ENCODE measurements at regions not wholly inside any gene's neighbourhood (a gene's known extent, or its start where the extent isn't known, plus 50 kb on each side); places are given as distances from the start of the nearest gene placed in this dataset.

GRCh38 chr1:95614197-95614596 lies 380.2 kb downstream of the RWDD3 start:
- Mint-ChIP-seq H3K4me3 (ENCODE audit: unreplicated experiment) (no peak overlapping the region), H3K9me3 (ENCODE audit: unreplicated experiment) (no peaks in the 10 kb centered on the region), H3K36me3 (ENCODE audit: low read depth, unreplicated experiment) (no peaks in the 10 kb centered on the region), H3K27me3 (ENCODE audit: low read depth, unreplicated experiment) (no peaks in the 10 kb centered on the region), H3K4me1 (ENCODE audit: low read depth, unreplicated experiment) (no peaks in the 10 kb centered on the region), H3K27ac (ENCODE audit: unreplicated experiment) (no peak overlapping the region)
- no peaks in the 10 kb centered on the region for H4K20me1 ChIP-seq (ENCODE audit: insufficient read depth, low read length)
- FAIRE-seq (no peak), DNase-seq (ENCODE audit: low read depth) (no peak)
- no peak for TF ChIP-seq CTCF (IDR thresholded peaks at IDR 0.05; ENCODE audit: insufficient read depth, low read depth, low read length)
- no peak for TF ChIP-seq EZH2 (IDR thresholded peaks at IDR 0.05; ENCODE audit: insufficient read depth, low read length)
- H3K27ac ChIP-seq (ENCODE audit: low read depth, low read length), result no peak overlapping the region
- H3K4me2 ChIP-seq (ENCODE audit: low read length), result no peak overlapping the region
- H3K79me2 ChIP-seq (ENCODE audit: insufficient read depth, low read length), result no peaks in the 10 kb centered on the region
- H2AFZ ChIP-seq (ENCODE audit: low read depth, low read length), result no peak overlapping the region
- H3K9ac ChIP-seq (ENCODE audit: low read length), result no peak overlapping the region
- no peaks in the 10 kb centered on the region for H3K27me3 ChIP-seq (ENCODE audit: insufficient read depth, low read length)
- H3K4me1 ChIP-seq (ENCODE audit: insufficient read depth, low read length), result no peaks in the 10 kb centered on the region
- no peaks in the 10 kb centered on the region for H3K9me3 ChIP-seq (ENCODE audit: insufficient read depth, low read depth, low read length)
- H3K4me3 ChIP-seq (ENCODE audit: insufficient read depth, low read depth, low read length), result no peak overlapping the region
- H3K36me3 ChIP-seq (ENCODE audit: insufficient read depth, low read length), result no peaks in the 10 kb centered on the region

- Mint-ChIP-seq H3K4me1 (ENCODE audit: low read depth, unreplicated experiment) (no peaks in the 10 kb centered on the region), H3K27me3 (ENCODE audit: low read depth, unreplicated experiment) (no peaks in the 10 kb centered on the region), H3K4me3 (ENCODE audit: unreplicated experiment) (no peak overlapping the region), H3K27ac (ENCODE audit: unreplicated experiment) (no peak overlapping the region), H3K36me3 (ENCODE audit: low read depth, unreplicated experiment) (no peaks in the 10 kb centered on the region), H3K9me3 (ENCODE audit: unreplicated experiment) (no peaks in the 10 kb centered on the region)
- H3K9me3 ChIP-seq (ENCODE audit: insufficient read depth, low read depth, low read length), result no peaks in the 10 kb centered on the region
- no peak for FAIRE-seq
- H3K4me2 ChIP-seq (ENCODE audit: low read length), result no peak overlapping the region
- no peaks in the 10 kb centered on the region for H3K27me3 ChIP-seq (ENCODE audit: insufficient read depth, low read length)
- H3K4me3 ChIP-seq (ENCODE audit: insufficient read depth, low read depth, low read length), result no peak overlapping the region
- H3K4me1 ChIP-seq (ENCODE audit: insufficient read depth, low read length), result no peaks in the 10 kb centered on the region
- no peak for DNase-seq (ENCODE audit: low read depth)
- no peak overlapping the region for H3K9ac ChIP-seq (ENCODE audit: low read length)
- no peak overlapping the region for H3K27ac ChIP-seq (ENCODE audit: low read depth, low read length)
- no peaks in the 10 kb centered on the region for H3K79me2 ChIP-seq (ENCODE audit: insufficient read depth, low read length)
- TF ChIP-seq CTCF (IDR thresholded peaks at IDR 0.05; ENCODE audit: insufficient read depth, low read depth, low read length), result no peak
- no peaks in the 10 kb centered on the region for H3K36me3 ChIP-seq (ENCODE audit: insufficient read depth, low read length)
- H4K20me1 ChIP-seq (ENCODE audit: insufficient read depth, low read length), result no peaks in the 10 kb centered on the region
- no peak overlapping the region for H2AFZ ChIP-seq (ENCODE audit: low read depth, low read length)
Observed at GRCh38 chr1:95615421-95615820, 381.4 kb downstream of the RWDD3 start.

GRCh38 chr1:95620076-95620475 lies 386.1 kb downstream of the RWDD3 start:
- no peak for FAIRE-seq
- H3K9me3 ChIP-seq (ENCODE audit: insufficient read depth, low read depth, low read length), result no peaks in the 10 kb centered on the region
- TF ChIP-seq EZH2 (IDR thresholded peaks at IDR 0.05; ENCODE audit: insufficient read depth, low read length) (no peak), CTCF (IDR thresholded peaks at IDR 0.05; ENCODE audit: insufficient read depth, low read depth, low read length) (no peak)

More at GRCh38 chr1:95620076-95620475, 386.1 kb downstream of the RWDD3 start:
- DNase-seq (ENCODE audit: low read depth), result no peak
- no peak overlapping the region for H3K4me2 ChIP-seq (ENCODE audit: low read length)
- no peaks in the 10 kb centered on the region for H3K27me3 ChIP-seq (ENCODE audit: insufficient read depth, low read length)
- no peaks in the 10 kb centered on the region for H3K4me1 ChIP-seq (ENCODE audit: insufficient read depth, low read length)
- no peaks in the 10 kb centered on the region for H3K36me3 ChIP-seq (ENCODE audit: insufficient read depth, low read length)
- no peak overlapping the region for H2AFZ ChIP-seq (ENCODE audit: low read depth, low read length)
- Mint-ChIP-seq H3K4me1 (ENCODE audit: low read depth, unreplicated experiment) (no peaks in the 10 kb centered on the region), H3K4me3 (ENCODE audit: unreplicated experiment) (no peak overlapping the region), H3K27ac (ENCODE audit: unreplicated experiment) (no peak overlapping the region), H3K36me3 (ENCODE audit: low read depth, unreplicated experiment) (no peaks in the 10 kb centered on the region), H3K9me3 (ENCODE audit: unreplicated experiment) (no peaks in the 10 kb centered on the region), H3K27me3 (ENCODE audit: low read depth, unreplicated experiment) (no peaks in the 10 kb centered on the region)
- no peaks in the 10 kb centered on the region for H4K20me1 ChIP-seq (ENCODE audit: insufficient read depth, low read length)
- H3K79me2 ChIP-seq (ENCODE audit: insufficient read depth, low read length), result no peaks in the 10 kb centered on the region
- H3K9ac ChIP-seq (ENCODE audit: low read length), result no peak overlapping the region
- H3K4me3 ChIP-seq (ENCODE audit: insufficient read depth, low read depth, low read length), result no peak overlapping the region
- H3K27ac ChIP-seq (ENCODE audit: low read depth, low read length), result no peak overlapping the region

All from astrocyte (in vitro differentiated cells and primary cell).